Globus pallidus (tissue), 1 donor: ENCODE measurements at regions not wholly inside any gene's neighbourhood (a gene's known extent, or its start where the extent isn't known, plus 50 kb on each side); places are given as distances from the start of the nearest gene placed in this dataset.
"Not testable (repeated sequence)": the region's sequence is repeated elsewhere in the genome, so short reads cannot be mapped to it uniquely, and the experiment has no call there.

Source experiments
- DNase-seq: peaks from one replicate; pipeline ENCODE4 v3.0.0-alpha.2; 2015; ENCODE audit warnings: low spot score

- no peak for DNase-seq
Observed at GRCh38 chrX:41003506-41004270, 81.6 kb upstream of the USP9X start.

DNA sequence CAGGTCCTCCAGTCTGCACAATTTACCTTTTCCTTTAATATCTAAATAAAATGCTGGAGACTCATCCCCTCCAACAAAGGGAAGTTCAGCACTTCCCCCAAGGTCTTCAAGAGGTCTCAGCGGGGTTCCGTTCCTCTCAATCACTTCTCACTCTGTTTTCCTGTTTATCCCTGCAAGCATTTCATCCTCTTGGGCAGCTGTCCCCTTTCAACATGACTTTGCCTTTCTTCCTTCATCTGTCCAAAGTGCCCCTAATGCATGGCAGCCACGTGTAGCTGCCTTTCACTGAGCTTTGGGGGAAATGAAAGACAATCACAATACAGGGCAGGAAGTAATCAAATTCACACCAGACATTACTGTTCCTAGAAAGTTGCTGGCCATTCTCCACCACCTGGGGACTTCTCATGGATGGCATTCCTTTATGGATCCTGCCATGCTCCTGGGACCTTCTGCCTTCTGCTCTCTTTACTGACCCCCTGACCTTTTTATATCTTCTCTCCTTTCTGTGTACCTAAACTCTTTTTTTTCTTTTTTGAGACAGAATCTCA, 79.7 kb upstream of the USP9X start:
- peak; percentile 26 for DNase-seq

- peak; percentile 67 for DNase-seq
Observed at GRCh38 chrX:41009850-41010846, 75.1 kb upstream of the USP9X start.

- no peak for DNase-seq
Observed at GRCh38 chrX:41014776-41015360, 70.4 kb upstream of the USP9X start.

DNA sequence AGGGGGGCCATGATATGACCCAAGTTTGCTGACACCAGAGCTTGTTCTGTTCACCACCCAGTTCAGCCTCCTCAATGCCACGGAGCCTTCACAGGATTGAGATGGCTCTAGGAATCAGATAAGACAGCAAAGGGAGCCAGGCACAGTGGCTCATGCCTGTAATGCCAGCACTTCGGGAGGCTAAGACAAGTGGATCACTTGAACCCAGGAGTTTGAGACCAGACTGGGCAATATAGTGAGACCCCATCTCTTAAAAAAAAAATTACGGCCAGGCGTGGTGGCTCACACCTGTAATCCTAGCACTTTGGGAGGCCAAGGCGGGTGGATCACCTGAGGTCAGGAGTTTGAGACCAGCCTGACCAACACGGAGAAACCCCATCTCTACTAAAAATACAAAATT, 67.5 kb upstream of the USP9X start:
- not testable (repeated sequence) for DNase-seq

DNA sequence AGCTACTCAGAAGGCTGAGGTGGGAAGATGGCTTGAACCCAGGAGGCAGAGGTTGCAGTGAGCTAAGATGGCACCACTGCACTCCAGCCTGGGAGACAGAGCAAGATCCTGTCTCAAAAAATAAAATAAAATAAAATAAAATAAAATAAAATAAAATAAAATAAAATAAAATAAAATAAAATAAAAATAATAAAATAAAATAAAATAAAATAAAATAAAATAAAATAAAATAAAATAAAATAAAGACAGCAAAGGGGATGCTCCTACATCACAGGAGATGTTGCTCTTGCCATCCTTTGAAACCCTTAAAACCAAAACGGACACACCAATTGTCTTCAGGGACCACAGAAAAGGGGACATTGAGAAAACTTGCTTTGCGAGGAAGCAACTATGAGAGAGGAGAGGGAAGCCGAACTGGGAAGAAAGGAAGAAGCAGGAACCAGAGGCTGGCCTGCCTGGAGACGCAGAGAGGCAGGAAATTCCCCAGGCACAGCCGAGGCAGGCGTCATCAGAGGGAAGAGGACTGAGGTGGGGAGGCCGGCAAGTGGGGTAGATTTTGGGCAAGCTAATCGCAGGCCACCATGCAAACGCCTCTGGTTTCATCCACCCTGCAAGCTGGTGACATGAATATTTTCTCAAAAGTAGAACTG, 66.7 kb upstream of the USP9X start:
- DNase-seq = not testable (repeated sequence)

DNA sequence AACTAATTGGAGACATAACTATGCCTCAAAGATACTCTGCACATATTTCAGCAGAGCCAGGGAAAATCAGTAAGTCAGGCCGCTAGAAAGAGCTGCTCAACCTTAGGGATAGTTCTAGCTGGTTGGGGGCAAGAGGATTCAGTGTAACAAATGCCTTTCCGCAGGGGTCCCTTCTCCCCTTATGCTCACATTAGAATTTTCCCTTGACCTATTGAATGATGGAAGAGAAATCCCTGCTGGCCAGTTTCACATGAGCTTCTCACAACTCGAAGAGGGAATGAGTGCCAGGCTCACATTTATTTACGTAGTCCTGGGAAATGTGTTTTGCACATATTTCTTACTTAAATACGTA, 66.2 kb upstream of the USP9X start:
- DNase-seq = no peak

DNA sequence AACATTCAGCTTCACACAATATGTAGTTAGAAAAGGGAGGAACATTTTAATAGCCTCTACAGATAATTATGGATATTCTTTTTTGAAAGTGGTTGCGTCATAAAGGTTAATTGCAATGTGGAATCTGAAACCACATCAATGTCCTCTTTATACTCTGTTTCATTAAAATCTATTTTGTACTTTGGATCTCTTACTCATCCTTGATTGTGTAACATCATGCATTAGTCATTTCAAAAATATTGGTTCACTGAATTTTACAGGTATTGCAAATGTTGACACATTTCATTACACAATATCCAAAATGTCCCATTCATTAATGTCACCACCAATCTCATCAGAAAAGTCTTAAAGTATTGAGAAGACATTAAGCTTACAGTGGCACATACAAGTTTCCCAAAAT, 62.7 kb upstream of the USP9X start:
- no peak for DNase-seq

DNA sequence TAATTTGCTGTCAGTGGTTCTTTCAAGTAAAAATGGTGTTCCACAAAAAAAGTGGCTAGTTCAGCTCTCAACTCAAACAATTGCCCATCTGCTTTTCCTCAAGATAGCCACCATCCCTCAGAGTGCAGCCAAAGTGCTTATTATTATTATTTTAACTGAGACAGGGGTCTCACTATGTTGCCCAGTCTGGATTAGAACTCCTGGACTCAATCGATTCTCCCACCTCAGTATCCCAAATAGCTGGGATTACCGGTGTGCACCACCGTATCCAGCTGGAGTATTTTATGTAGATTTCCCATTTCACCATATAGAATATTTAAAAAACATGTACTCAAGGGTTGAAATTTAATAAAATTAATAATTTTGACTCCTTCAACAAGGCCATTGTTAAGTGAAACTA, 62.1 kb upstream of the USP9X start:
- DNase-seq = no peak

DNA sequence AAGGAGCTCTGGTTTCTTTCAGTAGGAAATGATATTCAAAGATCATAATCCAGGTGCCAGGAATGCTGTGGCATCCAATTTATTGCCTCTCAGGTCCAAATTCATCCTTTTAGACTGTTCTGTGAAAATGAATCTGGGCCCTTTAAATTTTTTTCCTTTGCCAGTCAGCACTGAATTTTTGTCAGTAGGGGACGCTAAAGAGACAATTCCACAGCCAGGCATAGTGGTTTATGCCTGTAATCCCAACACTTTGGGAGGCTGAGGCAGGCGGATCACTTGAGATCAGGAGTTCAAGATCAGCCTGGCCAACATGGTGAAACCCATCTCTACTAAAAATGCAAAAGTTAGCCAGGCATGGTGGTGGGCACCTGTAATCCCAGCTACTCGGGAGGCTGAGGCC, 60.9 kb upstream of the USP9X start:
- DNase-seq = not testable (repeated sequence)

DNA sequence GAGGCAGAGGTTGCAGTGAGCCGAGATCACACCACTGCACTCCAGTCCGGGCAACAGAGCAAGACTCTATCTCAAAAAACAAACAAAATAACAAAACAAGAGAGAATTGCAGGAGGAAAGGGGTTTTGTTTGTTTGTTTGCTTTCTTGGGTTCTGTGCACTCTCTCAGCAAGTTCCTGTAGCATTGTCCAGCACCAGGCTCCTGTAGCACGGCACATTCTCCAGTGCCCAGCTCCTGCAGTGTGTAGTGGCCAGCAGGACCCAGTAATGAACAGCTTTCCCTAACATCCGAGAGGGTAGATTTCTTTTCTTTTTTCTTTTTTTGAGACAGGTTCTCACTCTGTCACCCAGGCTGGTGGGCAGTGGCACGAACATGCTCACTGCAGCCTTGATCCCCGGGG, 60.5 kb upstream of the USP9X start:
- DNase-seq = no peak

DNA sequence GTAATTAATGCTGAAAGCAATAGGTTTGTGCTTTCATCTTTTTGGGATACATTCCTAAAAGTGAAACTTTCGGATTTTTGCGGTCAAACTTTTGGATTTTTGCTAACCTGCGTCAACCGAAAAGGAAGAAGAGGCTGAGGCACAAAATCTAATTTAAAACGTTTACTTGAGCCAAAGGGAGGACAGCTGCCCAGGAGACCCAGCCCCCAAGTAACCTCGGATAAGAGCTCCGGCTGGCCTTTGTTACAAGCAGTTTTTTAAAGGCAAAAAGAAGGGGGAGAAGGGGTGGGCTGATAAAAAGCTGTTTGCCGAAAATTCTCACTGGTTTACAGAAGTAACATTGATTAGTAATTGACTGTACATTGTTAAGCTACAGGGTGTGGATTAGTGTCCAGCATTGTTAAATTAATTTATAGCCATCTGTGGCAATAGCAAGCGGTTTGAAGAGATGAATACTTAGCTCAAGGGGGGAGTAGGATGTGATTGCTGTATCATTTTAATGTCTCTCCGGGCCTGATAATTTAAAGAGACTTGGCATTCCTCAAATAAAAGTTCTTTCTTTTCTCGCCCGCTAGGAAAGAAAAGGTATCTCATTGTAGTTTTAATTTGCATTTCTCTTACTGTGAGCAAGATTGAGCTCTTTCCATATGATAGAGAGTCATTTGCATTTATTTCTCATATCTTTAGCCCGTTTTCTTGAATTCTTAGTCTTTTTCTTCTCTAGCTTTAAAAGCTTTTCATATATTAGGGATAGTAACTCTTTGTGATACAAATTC, 59.1 kb upstream of the USP9X start:
- no peak for DNase-seq

GRCh38 chrX:41026702-41027078, 58.6 kb upstream of the USP9X start:
- no peak for DNase-seq

DNA sequence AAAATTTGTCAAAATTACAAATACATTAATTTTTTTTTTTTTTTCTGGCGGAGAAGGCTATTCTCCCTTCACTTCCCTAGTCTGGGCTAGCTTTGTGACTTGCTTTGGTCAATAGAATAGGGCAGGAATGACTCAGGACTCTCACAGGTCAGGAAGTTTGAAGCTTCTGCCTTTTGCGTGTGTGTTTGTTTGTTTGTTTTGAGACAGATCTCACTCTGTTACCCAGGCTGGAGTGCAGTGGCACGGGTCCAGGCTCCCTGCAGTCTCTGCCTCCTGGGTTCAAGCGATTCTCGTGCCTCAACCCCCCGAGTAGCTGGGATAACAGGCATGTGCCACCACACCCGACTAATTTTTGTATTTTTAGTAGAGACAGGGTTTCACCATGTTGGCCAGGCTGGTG, 55.9 kb upstream of the USP9X start:
- no peak for DNase-seq

- no peak for DNase-seq
Observed at GRCh38 chrX:41031256-41031967, 53.8 kb upstream of the USP9X start.

- no peak for DNase-seq
Observed at GRCh38 chrX:41033299-41033698, 51.9 kb upstream of the USP9X start.

DNA sequence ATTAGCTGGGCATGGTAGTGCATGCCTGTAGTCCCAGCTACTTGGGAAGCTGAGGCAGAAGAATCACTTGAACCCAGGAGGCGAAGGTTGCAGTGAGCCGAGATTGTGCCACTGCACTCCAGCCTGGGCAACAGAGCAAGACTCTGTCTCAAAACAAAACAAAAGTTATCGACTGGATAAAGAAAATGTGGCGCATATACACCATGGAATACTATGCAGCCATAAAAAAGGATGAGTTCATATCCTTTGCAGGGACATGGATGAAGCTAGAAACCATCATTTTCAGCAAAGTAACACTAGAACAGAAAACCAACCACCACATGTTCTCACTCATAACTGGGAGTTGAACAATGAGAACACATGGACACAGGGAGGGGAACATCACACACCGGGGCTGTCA, 50.3 kb upstream of the USP9X start:
- DNase-seq = not testable (repeated sequence)
